ENCODE measurements at regions not wholly inside any gene's neighbourhood (a gene's known extent, or its start where the extent isn't known, plus 50 kb on each side); places are given as distances from the start of the nearest gene placed in this dataset.

DNA sequence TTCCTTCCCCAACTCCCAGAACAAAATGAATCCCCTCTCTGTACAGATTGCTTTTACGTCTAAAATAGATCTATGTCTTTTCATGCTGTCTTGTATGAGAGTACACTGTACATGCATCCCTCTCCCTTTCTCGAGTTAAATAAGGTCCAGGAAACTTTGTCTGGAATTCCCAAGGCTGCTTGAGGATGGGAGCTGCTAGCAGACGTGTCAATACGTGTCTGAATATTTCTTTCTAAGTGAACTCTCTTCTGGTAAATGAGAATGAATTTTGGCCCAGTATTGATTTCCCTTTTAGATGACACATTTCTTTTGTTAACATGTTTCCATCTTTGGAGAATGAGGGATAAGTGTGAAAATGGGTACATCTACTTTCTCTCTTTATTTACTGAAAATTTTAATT, 59.6 kb upstream of the GAS1 start:
- Mint-ChIP-seq H3K27me3 (ENCODE audit: low read depth in 2 of 2) (peaks cover 27 to 35% of the 10 kb centered on the region in 2 donors), H3K4me3 (no peak overlapping the region), H3K4me1 (no peaks in the 10 kb centered on the region), H3K27ac (no peak overlapping the region), H3K9me3 (peaks cover 0 to 2% of the 10 kb centered on the region in 2 donors), H3K36me3 (no peaks in the 10 kb centered on the region)
- no peaks in the 10 kb centered on the region for H3K27me3 ChIP-seq (ENCODE audit: control insufficient read depth, insufficient read depth, low read length)
- H3K4me3 ChIP-seq (ENCODE audit: low read length), result no peak overlapping the region
- H3K27ac ChIP-seq (ENCODE audit: low read length), result no peak overlapping the region
- intact Hi-C loops (cut with micrococcal nuclease), result no loop called here
- 84% methylated on average over 4 of the region's 4 CpGs for WGBS (ENCODE audit: insufficient coverage)
- H3K9me3 ChIP-seq (ENCODE audit: control insufficient read depth, insufficient read depth, low read length), result no peaks in the 10 kb centered on the region
- H3K4me1 ChIP-seq (ENCODE audit: control insufficient read depth, insufficient read depth, low read length), result no peaks in the 10 kb centered on the region
- DNase-seq, result no peak
- no peaks in the 10 kb centered on the region for H3K36me3 ChIP-seq (ENCODE audit: control insufficient read depth, insufficient read depth, low read length)
- TF ChIP-seq, protein P1, sequence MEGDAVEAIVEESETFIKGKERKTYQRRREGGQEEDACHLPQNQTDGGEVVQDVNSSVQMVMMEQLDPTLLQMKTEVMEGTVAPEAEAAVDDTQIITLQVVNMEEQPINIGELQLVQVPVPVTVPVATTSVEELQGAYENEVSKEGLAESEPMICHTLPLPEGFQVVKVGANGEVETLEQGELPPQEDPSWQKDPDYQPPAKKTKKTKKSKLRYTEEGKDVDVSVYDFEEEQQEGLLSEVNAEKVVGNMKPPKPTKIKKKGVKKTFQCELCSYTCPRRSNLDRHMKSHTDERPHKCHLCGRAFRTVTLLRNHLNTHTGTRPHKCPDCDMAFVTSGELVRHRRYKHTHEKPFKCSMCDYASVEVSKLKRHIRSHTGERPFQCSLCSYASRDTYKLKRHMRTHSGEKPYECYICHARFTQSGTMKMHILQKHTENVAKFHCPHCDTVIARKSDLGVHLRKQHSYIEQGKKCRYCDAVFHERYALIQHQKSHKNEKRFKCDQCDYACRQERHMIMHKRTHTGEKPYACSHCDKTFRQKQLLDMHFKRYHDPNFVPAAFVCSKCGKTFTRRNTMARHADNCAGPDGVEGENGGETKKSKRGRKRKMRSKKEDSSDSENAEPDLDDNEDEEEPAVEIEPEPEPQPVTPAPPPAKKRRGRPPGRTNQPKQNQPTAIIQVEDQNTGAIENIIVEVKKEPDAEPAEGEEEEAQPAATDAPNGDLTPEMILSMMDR (IDR thresholded peaks at IDR 0.05), result no peak
- ATAC-seq, result no peak

DNA sequence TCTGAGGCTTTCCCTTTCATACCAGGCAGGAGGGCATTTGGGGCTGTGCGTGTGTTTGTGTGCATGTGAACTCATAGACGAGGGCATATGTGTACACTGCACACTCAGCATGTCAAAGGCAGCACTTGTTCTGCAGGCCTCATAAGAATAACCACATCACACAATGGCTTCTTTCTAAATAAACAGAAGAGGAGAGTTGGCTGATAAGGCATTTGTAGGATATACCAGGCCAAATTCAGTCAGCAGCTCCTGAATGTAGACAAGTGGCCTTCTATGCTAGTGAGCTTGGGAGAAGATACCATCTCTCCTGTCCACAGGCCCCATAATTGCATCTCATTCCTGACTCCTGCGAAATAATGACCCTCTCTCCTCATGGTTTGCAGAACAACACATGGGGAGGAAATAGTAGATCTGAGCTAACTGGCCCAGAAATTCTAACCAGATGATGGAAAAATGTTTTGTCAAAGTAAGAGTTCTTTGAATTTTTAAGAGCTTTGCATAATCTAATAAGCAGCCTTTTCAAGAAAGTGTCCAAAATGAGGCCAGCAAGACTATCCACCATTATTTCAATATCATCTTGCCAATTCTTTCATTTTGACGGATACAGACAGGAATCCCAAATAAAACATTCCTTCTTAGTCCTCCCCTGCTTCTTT, 60.5 kb upstream of the GAS1 start:
- WGBS (ENCODE audit: insufficient coverage), result 90% methylated on average over 3 of the region's 4 CpGs
- H3K9me3 ChIP-seq (ENCODE audit: control insufficient read depth, insufficient read depth, low read length), result no peaks in the 10 kb centered on the region

DNA sequence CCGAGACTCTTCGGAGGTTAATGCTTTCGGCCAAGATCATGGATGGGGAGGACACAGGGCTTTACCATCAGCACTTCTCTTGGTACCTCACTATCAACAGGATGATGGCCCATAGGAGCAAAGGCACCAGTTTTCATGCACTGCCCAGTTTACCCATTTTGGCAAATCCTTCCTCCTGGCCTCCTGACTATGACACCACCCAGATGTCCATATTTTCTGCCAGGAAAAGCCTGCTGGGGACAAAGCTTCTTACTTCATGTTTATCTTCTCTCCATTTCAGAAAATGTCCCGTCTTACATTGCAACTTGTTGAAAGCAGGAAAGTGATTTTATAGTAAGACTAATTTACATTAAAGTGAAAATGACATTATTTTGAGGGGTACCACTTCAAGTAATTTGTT, 61.4 kb upstream of the GAS1 start:
- no peaks in the 10 kb centered on the region for H3K4me1 ChIP-seq (ENCODE audit: control insufficient read depth, insufficient read depth, low read length)
- 84% methylated on average over 3 of the region's 4 CpGs for WGBS (ENCODE audit: insufficient coverage)
- Mint-ChIP-seq H3K27ac (no peak overlapping the region), H3K4me1 (no peaks in the 10 kb centered on the region), H3K9me3 (no peaks in the 10 kb centered on the region), H3K27me3 (ENCODE audit: low read depth in 2 of 2) (peaks cover 13 to 20% of the 10 kb centered on the region in 2 donors), H3K4me3 (no peak overlapping the region), H3K36me3 (no peaks in the 10 kb centered on the region)
- H3K4me3 ChIP-seq (ENCODE audit: low read length), result no peak overlapping the region
- H3K36me3 ChIP-seq (ENCODE audit: control insufficient read depth, insufficient read depth, low read length), result no peaks in the 10 kb centered on the region
- no peak overlapping the region for H3K27ac ChIP-seq (ENCODE audit: low read length)
- TF ChIP-seq, protein P1 (IDR thresholded peaks at IDR 0.05), result no peak
- no peaks in the 10 kb centered on the region for H3K27me3 ChIP-seq (ENCODE audit: control insufficient read depth, insufficient read depth, low read length)
- DNase-seq (no peak), ATAC-seq (no peak)
- intact Hi-C loops (cut with micrococcal nuclease), result no loop called here
- H3K9me3 ChIP-seq (ENCODE audit: control insufficient read depth, insufficient read depth, low read length), result no peaks in the 10 kb centered on the region

More for the DNA sequence above, 60.5 kb upstream of the GAS1 start:
- no peaks in the 10 kb centered on the region for H3K4me1 ChIP-seq (ENCODE audit: control insufficient read depth, insufficient read depth, low read length)
- no peak overlapping the region for H3K4me3 Mint-ChIP-seq
- no peaks in the 10 kb centered on the region for H3K27me3 ChIP-seq (ENCODE audit: control insufficient read depth, insufficient read depth, low read length)
- no peaks in the 10 kb centered on the region for H3K36me3 Mint-ChIP-seq
- H3K9me3 Mint-ChIP-seq, result peaks cover 0 to 2% of the 10 kb centered on the region in 2 donors
- no peak overlapping the region for H3K27ac ChIP-seq (ENCODE audit: low read length)
- H3K27me3 Mint-ChIP-seq (ENCODE audit: low read depth in 2 of 2), result peaks cover 21 to 28% of the 10 kb centered on the region in 2 donors
- DNase-seq, result no peak
- no peaks in the 10 kb centered on the region for H3K4me1 Mint-ChIP-seq
- ATAC-seq, result no peak
- H3K4me3 ChIP-seq (ENCODE audit: low read length), result no peak overlapping the region
- H3K27ac Mint-ChIP-seq, result no peak overlapping the region
- intact Hi-C loops (cut with micrococcal nuclease), result no loop called here
- TF ChIP-seq, protein P1 (IDR thresholded peaks at IDR 0.05), result no peak
- no peaks in the 10 kb centered on the region for H3K36me3 ChIP-seq (ENCODE audit: control insufficient read depth, insufficient read depth, low read length)

DNA sequence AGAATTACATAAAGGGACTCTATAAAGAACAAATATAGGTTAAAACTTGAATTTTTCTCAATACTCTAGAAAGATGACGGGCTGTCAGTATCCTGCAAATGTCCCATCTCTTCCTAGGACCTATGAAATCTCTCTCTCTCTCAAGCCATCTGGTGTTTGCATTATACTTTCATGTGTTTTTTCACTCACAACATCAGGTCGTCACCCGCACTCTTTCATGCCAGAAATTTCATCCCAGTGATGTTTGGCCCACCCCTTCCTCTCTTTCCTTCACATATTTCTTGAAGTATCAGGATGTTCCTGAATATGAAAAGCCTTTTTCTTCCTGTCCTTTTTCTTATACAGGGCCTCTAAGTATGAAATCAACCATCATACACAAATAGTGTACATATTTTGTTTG, 63.3 kb upstream of the GAS1 start:
- intact Hi-C loops (cut with micrococcal nuclease), result no loop called here
- Histone ChIP-seq H3K27me3 (ENCODE audit: control insufficient read depth, insufficient read depth, low read length) (no peaks in the 10 kb centered on the region), H3K27ac (ENCODE audit: low read length) (no peak overlapping the region), H3K36me3 (ENCODE audit: control insufficient read depth, insufficient read depth, low read length) (no peaks in the 10 kb centered on the region), H3K9me3 (ENCODE audit: control insufficient read depth, insufficient read depth, low read length) (no peaks in the 10 kb centered on the region), H3K4me3 (ENCODE audit: low read length) (no peak overlapping the region), H3K4me1 (ENCODE audit: control insufficient read depth, insufficient read depth, low read length) (no peaks in the 10 kb centered on the region)
- no peaks in the 10 kb centered on the region for H3K9me3 Mint-ChIP-seq
- H3K27me3 Mint-ChIP-seq (ENCODE audit: low read depth in 2 of 2), result peaks cover 16 to 29% of the 10 kb centered on the region in 2 donors
- no peaks in the 10 kb centered on the region for H3K36me3 Mint-ChIP-seq
- no peak for ATAC-seq
- H3K4me1 Mint-ChIP-seq, result no peaks in the 10 kb centered on the region
- no peak overlapping the region for H3K4me3 Mint-ChIP-seq
- no peak overlapping the region for H3K27ac Mint-ChIP-seq
- no peak for DNase-seq
- TF ChIP-seq, protein P1 (IDR thresholded peaks at IDR 0.05), result no peak
- 88% methylated on average over 3 of the region's 3 CpGs for WGBS (ENCODE audit: insufficient coverage)
